Activated CD4-positive, alpha-beta T cell treated with anti-CD3 and anti-CD28 coated beads, Interleukin-2, amount 50 U/mL, for 24 hours (primary cell): ENCODE measurements at regions not wholly inside any gene's neighbourhood (a gene's known extent, or its start where the extent isn't known, plus 50 kb on each side); places are given as distances from the start of the nearest gene placed in this dataset.
"Not testable (repeated sequence)": the region's sequence is repeated elsewhere in the genome, so short reads cannot be mapped to it uniquely, and the experiment has no call there.

Experiments used
- DNase-seq, 2 donors: peaks; one replicate each; pipeline ENCODE4 v3.0.0-alpha.2; 2020; ENCODE audit warnings: low read depth in 1 of 2, low spot score in 1 of 2

DNA sequence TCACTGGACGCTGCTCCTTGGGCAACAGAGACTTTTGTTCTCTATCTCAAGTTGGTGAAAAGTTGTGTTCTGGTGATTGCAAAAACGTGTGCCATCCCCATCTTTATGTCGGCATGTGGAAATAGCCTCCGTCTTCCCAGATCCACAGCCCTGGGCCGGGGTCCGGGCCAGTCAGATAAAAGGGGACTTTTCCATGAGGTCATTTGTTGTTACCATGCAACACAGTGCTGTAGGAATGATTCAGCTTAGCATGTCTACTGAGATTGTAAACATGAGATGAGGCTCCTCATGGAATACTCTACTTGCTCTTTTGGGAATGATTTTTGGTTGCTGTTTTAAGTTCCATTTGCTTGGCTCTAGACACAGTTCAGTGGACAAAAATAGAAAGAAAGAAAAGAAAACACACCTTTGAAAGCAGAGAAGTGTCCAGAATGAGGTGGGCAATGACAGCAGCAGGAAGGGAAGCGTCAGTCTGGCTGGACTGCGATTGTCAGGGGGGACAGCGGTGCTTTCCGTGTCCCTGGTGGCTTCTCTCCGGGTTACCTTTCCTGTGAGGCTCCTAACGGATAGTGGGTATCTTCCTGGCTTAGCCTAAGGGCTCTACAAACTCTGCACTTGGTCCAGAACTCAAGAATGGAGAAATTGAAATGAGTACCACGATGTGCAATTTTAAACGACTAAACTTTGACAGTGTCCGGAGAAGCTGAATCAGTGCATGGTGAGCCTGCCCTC is 91.6 kb downstream of the TEX29 start:
- DNase-seq = no peak

DNA sequence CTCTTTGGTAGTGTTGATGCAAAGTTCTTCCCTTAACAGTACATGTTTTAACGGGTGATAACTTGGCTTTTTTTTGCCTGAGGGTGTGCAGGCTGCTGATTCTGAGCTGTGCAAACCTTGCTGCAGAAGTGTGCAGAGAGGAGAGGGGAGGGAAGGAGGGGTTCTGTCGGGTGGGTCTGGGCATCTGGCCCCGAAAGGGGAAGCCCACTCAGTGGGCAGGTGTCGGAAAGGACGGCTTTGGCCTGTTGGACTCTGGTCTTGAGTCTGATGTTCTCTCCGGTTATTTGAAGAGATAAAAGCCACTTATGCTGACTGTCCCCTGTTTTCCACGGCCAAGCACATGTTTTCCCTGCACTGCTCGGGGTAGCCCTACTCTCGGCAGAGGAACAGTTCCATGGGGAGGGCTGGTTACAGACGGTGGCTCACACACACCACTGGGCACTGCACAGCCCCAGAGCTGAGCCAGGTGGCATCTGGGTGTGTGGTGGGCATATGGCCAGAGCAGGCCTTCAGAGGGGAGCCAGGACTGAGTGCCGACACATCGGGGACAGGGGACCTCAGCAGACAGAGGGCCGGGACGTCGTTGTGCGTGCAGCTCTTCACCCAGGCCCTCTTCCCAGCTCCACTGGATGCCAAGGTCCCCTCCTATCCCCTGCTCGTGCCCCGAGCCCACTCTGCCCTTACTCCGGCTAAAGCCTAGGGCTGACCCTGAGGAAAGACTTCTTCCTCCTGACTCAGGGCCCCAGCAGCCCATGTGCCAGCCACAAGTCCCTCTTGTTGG is 93.2 kb downstream of the TEX29 start:
- no peak for DNase-seq

DNA sequence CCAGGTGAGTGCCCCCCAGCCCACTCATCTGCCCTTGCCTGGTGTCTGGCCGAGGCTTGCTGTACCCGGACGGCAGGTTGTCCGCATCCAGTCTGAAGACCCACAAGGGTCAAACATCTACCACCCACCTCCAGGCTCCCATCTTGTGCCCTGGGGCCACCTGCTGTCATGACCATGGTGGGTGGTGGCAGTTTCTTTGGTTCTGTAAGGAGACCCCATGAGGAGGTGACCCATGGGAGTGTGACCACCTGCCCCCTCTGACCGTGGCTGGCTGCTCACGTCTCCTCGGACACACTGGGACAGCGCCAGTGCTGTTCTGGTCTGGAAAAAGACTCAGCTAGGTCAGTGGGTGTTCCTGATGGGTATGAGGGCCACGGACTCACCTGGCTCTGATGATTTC is 93.9 kb downstream of the TEX29 start:
- no peak for DNase-seq

DNA sequence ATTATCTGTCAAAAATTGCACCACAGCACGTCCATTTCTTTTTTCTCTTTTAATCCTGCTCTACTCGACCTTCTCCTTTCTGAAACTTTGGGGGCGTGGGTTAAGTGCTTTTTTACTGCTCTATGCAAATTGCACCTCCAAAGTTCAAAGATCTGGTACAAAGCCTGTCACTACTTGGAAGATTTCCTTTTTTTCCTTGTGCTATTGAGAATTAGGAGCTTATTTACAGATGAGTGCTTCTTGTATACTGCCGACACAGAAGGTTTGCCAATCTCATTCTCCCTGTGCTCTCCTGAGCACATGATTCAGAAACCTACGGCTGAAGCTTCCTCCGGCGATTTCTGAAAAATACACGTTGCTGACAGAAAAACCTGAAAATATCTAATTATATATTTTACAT is 94.8 kb downstream of the TEX29 start:
- DNase-seq = no peak

DNA sequence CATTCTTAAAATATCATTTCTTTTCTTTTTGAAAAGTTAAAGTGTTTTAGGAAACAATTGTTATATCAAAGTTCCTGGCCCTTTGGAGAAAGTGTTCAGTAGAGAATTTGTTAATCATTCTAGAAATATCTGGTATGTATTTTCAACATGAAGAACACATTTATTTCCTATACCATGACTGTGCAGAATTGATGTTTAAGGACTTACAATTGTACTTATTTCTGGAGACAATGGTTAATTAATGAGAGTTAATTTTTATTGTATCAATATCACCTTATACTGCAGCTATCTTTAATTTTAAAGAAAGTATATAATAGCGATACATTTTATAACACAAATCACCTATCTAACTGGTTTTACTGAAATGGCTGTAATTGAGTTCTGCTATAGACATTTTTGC is 95.3 kb downstream of the TEX29 start:
- no peak for DNase-seq

DNA sequence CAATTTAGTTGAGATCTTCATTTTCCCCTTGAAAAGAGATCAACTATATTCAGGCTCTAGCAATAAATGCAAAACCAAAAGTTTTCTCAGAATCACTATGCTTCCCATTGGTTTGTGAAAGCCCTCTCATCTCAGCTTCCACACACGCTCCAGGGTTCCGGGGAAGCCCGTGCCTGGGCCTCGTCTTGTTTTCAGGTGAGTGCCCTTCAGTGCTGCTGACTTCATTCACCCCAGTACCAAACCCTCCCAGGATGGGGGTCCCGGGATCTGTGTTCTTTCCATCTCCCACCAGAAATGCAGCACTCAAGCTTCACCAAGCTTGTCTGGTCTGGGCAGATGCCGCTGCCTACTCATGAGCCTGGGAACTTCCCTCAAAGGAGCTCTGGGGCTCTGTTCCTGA is 97.7 kb downstream of the TEX29 start:
- DNase-seq = no peak

DNA sequence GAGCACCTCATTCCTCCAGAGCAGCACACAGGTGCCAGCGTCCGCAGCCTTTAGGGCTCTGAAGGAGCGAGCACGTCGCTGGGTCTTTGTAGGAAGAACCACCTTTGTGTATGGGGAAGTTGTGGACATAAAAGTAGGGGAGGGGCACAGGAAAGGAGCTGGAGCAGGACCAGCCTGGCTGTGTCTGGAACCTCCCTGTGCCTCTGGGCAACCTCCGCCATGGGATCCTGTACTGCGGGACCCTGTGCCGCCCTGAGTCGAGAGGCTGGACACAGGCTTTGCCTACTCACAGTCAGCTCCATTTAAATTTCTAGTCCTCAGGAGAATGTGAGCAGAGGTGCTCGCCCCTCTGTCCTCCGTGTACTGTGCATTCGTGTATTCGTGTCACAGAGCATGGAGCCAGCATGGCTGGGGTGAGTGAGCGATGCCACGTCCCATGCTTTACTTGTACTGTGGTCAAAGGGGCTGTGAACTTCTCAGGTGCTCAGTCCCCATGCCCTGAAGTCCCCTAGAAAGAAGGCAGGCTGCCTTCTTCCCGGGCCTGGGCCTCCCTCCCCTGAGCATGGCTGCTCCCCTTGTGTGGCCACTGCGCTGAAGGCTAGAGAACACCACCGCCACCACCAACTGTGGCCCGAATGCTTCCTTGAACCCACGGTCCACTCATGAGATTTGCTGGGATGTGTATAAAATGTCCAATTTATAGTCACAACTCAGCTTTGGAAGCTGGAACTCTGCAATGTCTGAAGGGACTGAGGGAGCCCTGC is 99.9 kb downstream of the TEX29 start:
- no peak for DNase-seq

DNA sequence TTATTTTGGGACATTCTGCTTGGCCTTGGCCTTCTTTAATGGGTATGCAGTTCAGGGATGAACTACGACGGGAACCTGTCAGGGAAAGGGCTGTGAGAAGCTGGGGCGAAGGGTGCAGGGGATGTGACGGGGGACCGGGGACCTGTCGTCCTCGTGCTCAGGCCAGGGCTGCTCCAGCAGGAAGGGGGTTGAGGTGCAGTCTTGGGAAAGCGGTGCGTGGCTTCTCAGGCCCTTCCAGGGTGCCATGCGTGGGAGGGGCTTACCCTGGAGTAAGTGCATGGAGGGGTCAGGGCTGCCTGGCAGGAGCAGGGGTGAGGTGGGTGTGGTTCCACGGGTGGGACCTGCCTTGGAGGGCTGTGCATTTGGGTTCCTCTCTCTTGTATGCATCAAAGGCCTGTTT is 100.8 kb downstream of the TEX29 start:
- DNase-seq = no peak

DNA sequence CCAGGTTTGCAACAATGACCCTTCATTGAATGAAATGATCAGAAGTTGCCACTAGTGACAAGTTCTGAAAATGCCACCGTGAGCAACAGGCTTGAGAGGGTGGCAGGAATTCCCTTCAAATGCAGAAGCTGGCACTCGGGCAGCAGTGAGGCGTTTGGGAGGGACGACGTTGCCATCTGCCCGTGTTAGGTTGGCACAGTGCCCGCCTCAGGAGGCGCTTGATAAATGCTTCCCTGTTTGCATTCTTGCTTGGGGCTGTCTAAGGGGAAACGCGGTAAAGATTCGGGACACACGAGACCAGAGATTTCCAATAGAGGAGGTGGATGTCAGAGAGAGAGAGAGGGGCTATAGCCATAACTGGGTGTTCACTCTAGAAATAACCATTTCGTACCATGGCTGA is 101.9 kb downstream of the TEX29 start:
- DNase-seq = no peak

DNA sequence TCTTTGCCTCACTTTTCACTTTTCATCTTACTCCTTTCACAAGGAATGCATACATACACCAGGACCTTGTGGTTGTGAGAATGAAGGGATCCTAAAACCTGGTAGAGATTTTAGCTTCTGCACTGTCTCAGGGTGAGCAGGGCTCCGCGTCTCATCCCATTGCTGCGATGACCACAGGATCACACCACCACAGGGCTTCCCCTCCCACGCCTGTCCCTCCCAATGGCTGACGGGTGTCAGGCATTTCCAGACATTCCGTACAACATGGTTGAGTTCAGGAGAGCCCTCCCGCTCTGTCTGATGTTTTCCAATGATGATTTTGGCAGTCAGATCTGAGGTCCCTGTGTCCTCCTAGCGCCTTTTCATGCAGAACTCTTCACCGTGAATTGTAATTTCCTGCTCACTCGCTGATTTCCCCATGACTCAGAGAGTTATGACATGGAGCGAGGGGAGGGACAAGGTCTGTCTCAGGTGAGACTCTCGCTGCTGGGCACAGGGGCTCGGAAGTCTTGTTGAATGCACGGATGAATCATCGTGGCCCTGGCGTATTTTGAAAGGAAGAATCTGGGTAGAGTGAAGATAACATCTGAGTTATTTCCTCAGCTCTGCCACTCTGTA is 102.8 kb downstream of the TEX29 start:
- no peak for DNase-seq

DNA sequence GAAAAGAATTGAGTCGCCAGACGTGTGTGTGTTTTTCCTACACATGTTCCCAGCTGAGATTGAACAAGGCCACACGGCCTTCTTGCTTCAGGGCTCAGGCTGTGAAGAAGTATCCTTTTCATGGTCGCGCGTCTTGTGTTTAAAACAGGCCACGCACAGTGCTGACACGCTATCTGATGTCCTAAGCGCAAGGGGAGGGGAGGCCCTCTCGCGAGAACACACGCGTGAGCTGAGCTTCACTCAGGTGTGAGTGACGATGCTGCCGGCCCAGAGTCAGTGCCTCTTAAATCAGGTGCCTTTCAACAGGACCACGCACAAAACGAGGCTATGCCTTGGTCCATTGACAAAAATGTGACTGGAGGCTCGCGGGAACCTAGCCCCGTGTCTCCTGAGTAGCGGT is 103.7 kb downstream of the TEX29 start:
- no peak for DNase-seq

DNA sequence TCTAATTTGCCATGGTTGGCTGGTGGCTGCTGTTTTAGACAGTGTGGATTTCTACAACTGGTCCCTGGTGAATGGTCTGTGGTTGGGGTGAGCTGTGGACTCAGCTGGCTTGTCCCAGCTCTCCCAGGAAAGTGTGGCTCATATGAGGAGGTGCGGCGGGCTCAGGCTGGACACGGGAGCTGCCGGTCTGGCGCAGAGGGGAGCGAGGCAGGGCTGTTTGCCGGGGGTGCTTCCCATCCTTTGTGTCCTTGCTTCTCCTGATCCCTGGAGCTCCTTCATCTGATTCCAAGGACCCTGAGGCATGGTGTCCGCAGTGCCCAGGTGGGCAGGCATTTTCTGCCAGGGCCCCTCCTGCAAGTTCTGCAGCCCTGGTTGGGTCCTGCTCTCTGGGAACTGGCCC is 104.9 kb downstream of the TEX29 start:
- DNase-seq = no peak

DNA sequence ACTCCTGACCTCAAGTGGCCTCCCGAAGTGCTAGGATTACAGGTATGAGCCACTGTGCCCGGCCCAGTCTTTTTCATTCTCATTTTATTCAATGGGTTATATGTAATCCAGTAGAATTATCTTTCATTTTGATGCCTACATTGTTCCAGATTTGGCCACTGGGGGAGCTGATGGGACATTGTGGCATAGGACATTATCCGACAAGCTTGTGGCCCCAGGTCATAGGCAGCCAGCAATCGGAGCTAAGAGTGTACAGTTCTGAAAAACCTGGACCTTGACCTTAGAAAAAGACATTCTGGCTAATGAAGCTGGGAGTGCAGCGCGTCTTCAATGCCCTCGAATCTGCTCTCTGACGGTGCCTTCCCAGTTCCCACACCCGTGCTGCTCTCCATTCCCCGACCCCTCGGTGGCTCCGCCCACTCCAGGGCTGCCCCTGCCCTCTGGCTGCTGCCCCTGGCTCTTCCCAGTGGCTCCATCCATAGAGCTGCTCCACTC is 108.7 kb downstream of the TEX29 start:
- peak in 1 of 2 donors; percentile 24 for DNase-seq

DNA sequence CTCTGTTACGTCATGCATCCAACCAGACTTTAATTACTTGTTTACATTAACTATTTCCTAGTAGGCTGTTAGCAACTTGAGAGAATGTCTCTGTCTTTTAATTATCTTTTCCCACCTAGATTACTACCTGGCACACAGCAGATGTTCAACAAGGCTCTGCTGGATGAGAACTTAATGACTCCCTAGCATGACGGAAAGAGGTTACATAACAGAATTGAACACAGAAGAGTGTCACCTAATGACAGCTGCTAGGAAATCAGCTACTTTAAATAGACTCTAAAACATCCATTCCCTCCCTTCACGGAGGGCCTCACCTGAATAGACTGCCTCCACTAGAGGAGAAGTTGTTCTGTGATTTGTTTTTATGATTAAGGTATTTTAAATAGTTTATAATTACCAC is 110.8 kb downstream of the TEX29 start:
- DNase-seq = no peak

DNA sequence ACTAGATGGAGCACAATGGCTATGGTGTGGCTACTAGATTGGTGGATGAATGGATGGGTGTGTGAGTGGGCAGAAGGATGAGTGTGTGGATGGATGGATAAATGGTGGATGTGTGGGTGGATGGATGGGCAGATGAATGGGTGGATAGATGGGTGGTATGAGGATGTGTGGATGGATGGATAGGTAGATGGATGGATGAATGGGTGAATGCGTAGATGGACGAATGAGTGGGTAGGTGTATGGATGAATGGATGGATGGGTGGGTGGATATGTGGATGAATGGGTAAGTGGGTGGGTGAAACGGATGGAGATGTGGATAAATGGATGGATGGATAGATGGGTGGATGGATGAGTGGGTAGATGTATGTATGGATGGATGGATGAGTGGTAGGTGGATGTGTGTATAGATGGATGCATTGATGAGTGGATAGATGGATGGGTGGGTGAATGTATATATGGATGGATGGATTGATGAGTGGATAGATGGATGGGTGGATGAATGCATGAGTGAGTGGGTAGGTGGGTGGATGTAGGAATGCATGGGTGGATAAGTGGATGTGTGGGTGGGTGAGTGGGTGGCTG is 114.2 kb downstream of the TEX29 start:
- no peak for DNase-seq

DNA sequence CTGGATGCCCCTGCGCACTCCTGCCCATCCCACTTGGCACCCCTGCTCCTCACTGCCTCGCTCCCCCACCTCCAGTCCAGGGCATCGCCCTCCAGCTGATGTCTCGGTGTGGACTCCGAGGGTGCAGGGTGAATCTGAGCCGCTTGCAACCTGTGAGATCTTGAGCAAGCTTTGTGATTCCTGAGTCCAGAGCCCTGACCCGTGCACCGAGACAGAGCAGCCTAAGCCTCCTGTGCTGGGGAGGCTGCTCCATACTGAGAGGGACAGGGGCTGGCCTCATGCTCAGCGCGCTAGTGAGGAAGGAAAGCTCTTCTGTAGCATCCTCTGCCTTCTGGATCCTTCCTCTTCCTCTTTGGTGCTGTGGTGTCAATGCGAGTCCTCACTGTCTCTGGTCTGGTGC is 116.0 kb downstream of the TEX29 start:
- DNase-seq = no peak

DNA sequence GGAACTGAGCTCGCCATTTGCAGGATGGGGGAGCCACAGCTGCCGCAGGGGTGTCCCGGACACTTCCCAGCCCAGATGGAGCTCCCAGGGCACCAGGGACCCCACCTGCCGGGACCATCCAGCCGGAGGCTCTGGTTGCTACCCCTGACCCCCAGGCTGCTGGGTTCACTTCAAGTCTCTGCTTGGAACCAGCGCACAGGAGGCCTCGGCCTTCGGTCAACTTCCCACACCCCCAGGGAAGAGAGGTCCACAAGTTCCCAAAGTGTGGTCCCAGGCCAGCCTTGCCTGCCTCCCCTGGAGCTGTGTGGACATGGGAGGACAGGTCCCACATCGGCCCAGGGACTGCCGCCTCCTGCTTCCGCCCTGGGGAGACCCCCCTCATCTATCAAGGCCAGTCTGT is 117.0 kb downstream of the TEX29 start:
- DNase-seq = no peak

DNA sequence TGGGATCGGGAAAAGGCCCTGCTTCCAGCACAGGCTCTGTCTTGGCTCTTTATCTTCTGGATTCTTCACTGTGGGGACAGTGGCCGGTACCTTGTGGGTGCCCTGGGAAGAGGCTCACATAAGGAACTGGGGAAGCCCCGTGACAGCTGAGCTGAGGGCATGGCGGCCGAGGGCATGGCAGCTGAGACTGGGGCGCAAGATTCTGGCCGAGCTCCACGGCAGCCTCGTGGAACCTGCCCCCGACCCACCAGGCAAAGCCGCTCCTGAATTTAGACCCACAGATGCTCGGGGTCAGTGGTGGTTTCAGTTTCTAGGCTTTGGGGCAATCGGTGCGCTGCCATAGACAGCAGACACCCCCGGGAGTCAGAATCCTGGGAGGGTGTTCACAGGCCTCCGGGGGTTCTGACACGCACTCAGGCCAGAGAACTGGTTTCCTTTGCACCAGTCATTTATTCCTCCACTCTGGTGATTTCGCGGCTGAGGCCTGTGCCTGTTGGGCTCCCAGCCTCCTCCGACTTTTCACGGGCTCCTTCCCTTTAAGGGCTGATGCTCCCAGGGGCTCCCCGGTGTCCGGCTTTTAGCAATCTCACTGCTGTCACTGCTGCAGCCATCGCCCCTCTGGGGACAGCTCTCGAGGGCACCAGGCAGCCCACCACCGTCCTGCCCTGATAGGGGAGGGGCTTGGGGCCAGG is 117.6 kb downstream of the TEX29 start:
- DNase-seq = no peak

DNA sequence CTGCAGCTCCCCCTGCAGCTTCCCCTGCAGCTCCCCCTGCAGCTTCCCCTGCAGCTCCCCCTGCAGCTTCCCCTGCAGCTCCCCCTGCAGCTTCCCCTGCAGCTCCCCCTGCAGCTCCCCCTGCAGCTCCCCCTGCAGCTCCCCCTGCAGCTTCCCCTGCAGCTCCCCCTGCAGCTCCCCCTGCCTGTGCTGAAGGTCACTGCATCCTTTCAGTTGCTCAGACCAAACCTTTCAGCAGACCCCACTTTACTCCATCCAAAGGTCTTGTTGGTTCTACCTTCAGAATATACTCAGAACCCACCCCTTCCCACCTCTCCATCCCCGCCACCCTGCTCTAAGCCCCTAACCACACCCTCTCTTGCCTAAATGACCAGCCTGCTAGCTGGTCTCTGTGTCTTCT is 120.0 kb downstream of the TEX29 start:
- not testable (repeated sequence) for DNase-seq

DNA sequence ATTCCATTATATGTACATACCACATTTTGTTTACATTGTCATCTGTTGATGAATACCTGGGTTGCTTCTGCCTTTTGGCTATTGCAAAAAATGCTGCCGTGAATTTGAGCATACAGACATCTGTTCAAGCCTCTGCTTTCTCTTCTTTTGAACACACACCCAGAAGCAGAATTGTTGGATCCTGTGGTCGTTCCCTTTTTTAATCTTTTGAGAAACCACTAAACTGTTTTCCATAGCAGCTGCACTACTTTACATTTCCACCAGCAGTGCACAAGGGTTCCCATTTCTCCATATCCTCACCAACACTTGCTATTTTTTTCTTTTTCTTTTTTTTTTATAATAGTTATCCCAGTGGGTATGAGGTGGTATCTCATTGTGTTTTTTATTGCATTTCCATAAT is 123.5 kb downstream of the TEX29 start:
- no peak for DNase-seq

DNA sequence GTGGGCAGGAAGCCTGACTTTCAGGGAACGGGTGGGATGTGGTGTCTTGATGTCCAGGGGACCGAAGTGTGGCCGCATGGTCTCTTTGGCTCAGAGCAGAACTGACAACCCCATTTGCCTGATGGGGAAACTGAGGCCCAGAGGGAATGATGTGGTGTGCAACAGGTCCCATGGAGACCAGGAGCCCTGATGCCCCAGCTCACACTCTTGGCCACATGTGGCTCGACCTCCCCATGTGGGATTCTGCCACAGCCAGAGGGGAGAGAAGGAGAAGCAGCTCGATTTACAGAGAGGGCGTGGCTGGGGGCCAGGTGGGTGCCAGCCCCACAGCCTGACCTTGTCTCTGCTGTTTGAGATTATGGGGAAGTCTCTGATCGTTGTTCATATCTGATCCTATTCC is 128.1 kb downstream of the TEX29 start:
- DNase-seq = no peak
